Osteocyte (in vitro differentiated cells): ENCODE measurements at regions not wholly inside any gene's neighbourhood (a gene's known extent, or its start where the extent isn't known, plus 50 kb on each side); places are given as distances from the start of the nearest gene placed in this dataset.

Source experiments
- DNase-seq: peaks from one replicate; pipeline ENCODE4 v3.0.0; 2021; ENCODE audit warnings: mixed read lengths; ENCODE audit not compliant: unreplicated experiment; ENCODE audit errors: extremely low spot score
- H3K27ac Mint-ChIP-seq: one replicate; pipeline ENCODE4 v1.8.0; 2021; ENCODE audit warnings: mild to moderate bottlenecking, mixed read lengths; ENCODE audit not compliant: unreplicated experiment
- H3K27me3 Mint-ChIP-seq: one replicate; pipeline ENCODE4 v1.8.0; 2021; ENCODE audit warnings: mixed read lengths; ENCODE audit not compliant: unreplicated experiment
- H3K36me3 Mint-ChIP-seq: one replicate; pipeline ENCODE4 v1.8.0; 2021; ENCODE audit warnings: mixed read lengths; ENCODE audit not compliant: unreplicated experiment
- H3K4me1 Mint-ChIP-seq: one replicate; pipeline ENCODE4 v1.8.0; 2021; ENCODE audit warnings: mixed read lengths; ENCODE audit not compliant: unreplicated experiment
- H3K4me3 Mint-ChIP-seq: one replicate; pipeline ENCODE4 v1.8.0; 2021; ENCODE audit warnings: mild to moderate bottlenecking, moderate library complexity, mixed read lengths; ENCODE audit not compliant: unreplicated experiment
- H3K9me3 Mint-ChIP-seq: one replicate; pipeline ENCODE4 v1.8.0; 2021; ENCODE audit warnings: mixed read lengths; ENCODE audit not compliant: unreplicated experiment
- TF ChIP-seq, protein P1 (sequence below): fragments of 200-600 bp; sonication (generic); IDR thresholded peaks from 2 replicates; pipeline ENCODE4 v1.5.0; 2021; ENCODE audit warnings: antibody characterized with exemption, mild to moderate bottlenecking, moderate library complexity

DNA sequence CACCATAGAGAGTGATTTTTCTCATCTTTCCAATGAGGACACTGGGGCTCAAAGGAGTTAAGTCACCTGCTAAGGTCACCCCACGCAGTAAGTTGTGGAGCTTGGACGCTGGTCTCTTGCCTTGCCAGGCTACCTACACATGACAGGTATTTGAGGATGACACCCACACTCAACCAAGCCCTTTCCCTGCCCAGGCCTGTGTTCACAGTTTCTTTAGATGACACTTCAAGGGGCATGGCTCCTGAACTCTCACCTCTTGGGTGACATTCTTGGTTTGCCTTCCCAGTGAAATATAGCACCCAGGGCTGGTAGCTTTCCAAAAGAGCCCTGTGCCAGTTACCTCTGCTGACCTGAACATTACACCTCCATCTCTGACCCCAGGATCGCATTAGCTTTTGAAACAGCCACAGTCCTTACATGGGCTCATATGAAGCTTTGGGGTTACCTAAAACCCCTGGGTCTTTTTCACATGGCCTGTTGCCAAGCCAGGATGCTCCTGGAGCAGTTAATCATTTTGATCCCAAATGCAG, 148.0 kb downstream of the RPLP1 start:
- H3K27ac Mint-ChIP-seq: no peak overlapping the region
- H3K9me3 Mint-ChIP-seq: no peaks in the 10 kb centered on the region
- no peak for DNase-seq
- H3K4me3 Mint-ChIP-seq: no peak overlapping the region
- peaks cover 4% of the 10 kb centered on the region for H3K4me1 Mint-ChIP-seq
- TF ChIP-seq, protein P1, sequence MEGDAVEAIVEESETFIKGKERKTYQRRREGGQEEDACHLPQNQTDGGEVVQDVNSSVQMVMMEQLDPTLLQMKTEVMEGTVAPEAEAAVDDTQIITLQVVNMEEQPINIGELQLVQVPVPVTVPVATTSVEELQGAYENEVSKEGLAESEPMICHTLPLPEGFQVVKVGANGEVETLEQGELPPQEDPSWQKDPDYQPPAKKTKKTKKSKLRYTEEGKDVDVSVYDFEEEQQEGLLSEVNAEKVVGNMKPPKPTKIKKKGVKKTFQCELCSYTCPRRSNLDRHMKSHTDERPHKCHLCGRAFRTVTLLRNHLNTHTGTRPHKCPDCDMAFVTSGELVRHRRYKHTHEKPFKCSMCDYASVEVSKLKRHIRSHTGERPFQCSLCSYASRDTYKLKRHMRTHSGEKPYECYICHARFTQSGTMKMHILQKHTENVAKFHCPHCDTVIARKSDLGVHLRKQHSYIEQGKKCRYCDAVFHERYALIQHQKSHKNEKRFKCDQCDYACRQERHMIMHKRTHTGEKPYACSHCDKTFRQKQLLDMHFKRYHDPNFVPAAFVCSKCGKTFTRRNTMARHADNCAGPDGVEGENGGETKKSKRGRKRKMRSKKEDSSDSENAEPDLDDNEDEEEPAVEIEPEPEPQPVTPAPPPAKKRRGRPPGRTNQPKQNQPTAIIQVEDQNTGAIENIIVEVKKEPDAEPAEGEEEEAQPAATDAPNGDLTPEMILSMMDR: no peak
- H3K36me3 Mint-ChIP-seq: no peaks in the 10 kb centered on the region
- H3K27me3 Mint-ChIP-seq: peaks cover 74% of the 10 kb centered on the region

DNA sequence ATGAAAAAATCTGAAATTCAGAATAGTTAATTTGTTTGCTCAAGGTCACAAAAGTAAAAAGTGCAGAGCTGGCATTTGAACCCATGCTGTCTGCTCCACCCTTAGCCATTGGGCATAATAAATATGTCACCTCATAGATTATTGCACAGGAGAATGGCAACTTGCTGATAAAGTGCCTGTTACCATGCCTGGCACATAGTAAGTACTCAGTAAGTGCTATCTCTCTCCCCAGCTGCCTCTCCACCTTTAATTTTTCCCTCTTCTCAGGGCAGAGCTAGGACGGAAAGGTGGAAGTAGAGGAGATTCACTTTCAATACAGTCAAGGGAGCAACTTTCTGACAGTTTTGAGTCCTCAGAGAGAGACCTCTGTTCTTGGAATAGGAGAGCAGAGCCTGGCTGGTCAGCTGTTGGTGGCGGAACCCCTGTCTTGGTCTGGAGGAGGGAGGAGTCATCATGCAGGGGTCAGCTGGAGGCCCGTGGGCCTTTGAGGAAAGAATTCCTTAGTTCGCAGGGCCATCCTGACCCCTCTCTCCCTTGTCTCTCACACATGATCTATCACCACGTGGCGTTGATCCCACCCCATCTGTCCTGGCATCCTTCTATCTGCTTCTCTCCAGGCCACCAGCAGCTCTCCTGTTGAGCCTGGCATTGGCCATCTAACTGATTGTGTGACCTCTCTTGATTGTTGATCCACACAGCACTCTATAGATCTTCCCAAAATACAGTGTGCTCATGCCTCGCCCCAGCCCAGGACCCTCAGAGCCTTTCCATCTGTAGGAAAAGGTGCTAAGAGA, 149.3 kb downstream of the RPLP1 start:
- Mint-ChIP-seq H3K4me3 (no peak overlapping the region), H3K27me3 (peaks cover 74% of the 10 kb centered on the region), H3K4me1 (no peaks in the 10 kb centered on the region), H3K27ac (no peak overlapping the region), H3K36me3 (no peaks in the 10 kb centered on the region), H3K9me3 (no peaks in the 10 kb centered on the region)
- TF ChIP-seq, protein P1: no peak
- DNase-seq: no peak

DNA sequence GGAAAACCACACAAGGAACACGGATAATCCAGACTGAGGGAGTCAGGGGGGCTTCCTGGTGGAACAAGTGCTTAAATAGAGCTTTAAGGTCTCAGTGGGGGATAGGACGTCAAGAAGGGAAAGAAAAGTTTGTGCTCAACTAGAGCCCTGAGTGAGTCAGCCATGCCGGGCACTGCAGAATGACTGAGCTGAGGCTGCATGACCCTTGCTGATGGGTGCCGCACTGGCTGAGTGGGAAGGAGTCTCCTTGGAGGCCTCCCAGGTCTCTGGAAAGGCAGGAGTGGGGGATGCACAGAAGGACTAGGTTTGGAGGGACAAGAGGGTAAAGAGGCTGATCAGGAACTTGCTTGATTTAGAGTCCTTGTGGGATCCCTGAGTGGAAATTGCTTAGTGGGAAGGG, 150.3 kb downstream of the RPLP1 start:
- DNase-seq: no peak
- no peaks in the 10 kb centered on the region for H3K4me1 Mint-ChIP-seq
- H3K27me3 Mint-ChIP-seq: peaks cover 73% of the 10 kb centered on the region
- no peaks in the 10 kb centered on the region for H3K36me3 Mint-ChIP-seq
- H3K9me3 Mint-ChIP-seq: no peaks in the 10 kb centered on the region
- TF ChIP-seq, protein P1: no peak
- no peak overlapping the region for H3K27ac Mint-ChIP-seq
- H3K4me3 Mint-ChIP-seq: no peak overlapping the region

DNA sequence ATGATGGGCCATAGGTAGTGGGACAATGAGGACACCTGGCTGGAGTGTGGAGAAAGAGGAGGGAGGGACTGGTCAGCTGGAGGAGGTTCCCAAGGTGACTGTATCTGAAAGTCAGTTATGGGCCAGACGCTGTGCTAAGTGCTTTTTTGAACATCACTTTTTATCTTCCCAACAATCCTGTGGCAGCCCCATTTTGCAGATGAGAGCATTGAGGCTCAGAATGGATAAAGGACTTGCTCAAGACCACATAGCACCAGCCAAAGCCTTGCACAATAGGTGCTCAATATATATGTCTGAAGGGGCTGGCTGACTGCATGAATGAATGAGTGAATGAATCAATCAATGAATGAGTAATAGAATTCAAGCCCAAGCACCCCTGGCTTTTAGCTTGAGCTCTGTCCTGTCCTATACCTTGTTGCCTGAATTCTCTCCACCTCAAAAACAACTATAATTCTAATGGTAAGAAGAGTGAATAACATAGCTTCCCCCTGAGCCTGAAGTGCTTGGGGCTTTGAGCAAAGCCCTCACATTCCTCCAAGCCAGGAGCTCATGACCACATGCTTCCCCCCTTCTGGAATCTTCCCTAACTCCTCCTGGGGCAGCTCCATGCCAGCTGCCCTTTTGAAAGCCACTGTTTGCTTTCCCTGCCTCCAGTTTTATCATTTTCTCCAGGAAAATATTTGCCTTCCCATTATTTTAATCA, 150.9 kb downstream of the RPLP1 start:
- peaks cover 74% of the 10 kb centered on the region for H3K27me3 Mint-ChIP-seq
- TF ChIP-seq, protein P1: no peak
- no peaks in the 10 kb centered on the region for H3K9me3 Mint-ChIP-seq
- no peaks in the 10 kb centered on the region for H3K36me3 Mint-ChIP-seq
- no peaks in the 10 kb centered on the region for H3K4me1 Mint-ChIP-seq
- H3K27ac Mint-ChIP-seq: no peak overlapping the region
- DNase-seq: no peak
- H3K4me3 Mint-ChIP-seq: no peak overlapping the region

DNA sequence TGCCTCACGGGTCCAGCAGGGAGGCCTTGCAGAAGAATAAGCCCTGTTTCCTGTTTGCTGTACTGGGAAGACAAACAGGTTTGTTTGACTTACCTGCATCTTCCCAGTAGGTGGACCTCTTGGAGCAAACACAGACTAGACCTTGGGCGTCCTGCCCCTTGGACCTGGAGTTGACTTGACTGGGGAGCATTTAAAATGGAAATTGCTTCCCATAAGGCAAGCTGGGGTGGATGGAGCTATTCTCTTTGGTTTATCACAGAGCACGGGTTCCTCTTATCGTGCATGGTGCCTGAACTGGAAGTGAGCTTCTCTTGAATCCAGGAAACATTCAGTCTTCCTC, 151.4 kb downstream of the RPLP1 start:
- H3K4me3 Mint-ChIP-seq: no peak overlapping the region
- peaks cover 71% of the 10 kb centered on the region for H3K27me3 Mint-ChIP-seq
- H3K9me3 Mint-ChIP-seq: no peaks in the 10 kb centered on the region
- TF ChIP-seq, protein P1: no peak
- no peak for DNase-seq
- H3K4me1 Mint-ChIP-seq: no peaks in the 10 kb centered on the region
- H3K36me3 Mint-ChIP-seq: no peaks in the 10 kb centered on the region
- H3K27ac Mint-ChIP-seq: no peak overlapping the region
